GM23338 (cell line): ENCODE measurements at regions not wholly inside any gene's neighbourhood (a gene's known extent, or its start where the extent isn't known, plus 50 kb on each side); places are given as distances from the start of the nearest gene placed in this dataset.

Source experiments
- ATAC-seq: fragments of 200-7000 bp; cut with Tn5 transposase; 3 replicates; pipeline ENCODE4 v1.9.1; 2020
- DNase-seq: peaks from one replicate; pipeline ENCODE4 v3.0.0-alpha.2; 2015; ENCODE audit warnings: low spot score
- H2AFZ ChIP-seq: fragments of 200-600 bp; sonication (generic); 2 replicates; pipeline ENCODE4 v1.8.0; 2016; ENCODE audit warnings: antibody characterized with exemption, mild to moderate bottlenecking, moderate library complexity
- H3F3A ChIP-seq: fragments of 200-600 bp; sonication (generic); replicated peaks from 2 replicates; pipeline ENCODE4 v1.8.0; 2017; ENCODE audit warnings: antibody characterized with exemption, mixed run types, low read depth
- H3K27ac ChIP-seq: fragments of 200-600 bp; sonication (generic); 2 replicates; pipeline ENCODE4 v1.6.1; 2016; ENCODE audit warnings: low read depth
- H3K27me3 ChIP-seq: fragments of 200-600 bp; sonication (generic); 2 replicates; pipeline ENCODE4 v1.8.0; 2016; ENCODE audit warnings: mild to moderate bottlenecking, mixed run types, moderate library complexity; ENCODE audit not compliant: insufficient read depth
- H3K36me3 ChIP-seq: fragments of 200-600 bp; sonication (generic); 2 replicates; pipeline ENCODE4 v1.8.0; 2016; ENCODE audit warnings: mild to moderate bottlenecking; ENCODE audit not compliant: insufficient read depth
- H3K4me1 ChIP-seq: fragments of 200-600 bp; sonication (generic); 2 replicates; pipeline ENCODE4 v1.8.0; 2016; ENCODE audit warnings: mild to moderate bottlenecking, moderate library complexity; ENCODE audit not compliant: insufficient read depth
- H3K4me2 ChIP-seq: fragments of 200-600 bp; sonication (generic); 2 replicates; pipeline ENCODE4 v1.7.1; 2017; ENCODE audit warnings: mixed run types
- H3K4me3 ChIP-seq: fragments of 200-600 bp; sonication (generic); 2 replicates; pipeline ENCODE4 v1.6.1; 2016; ENCODE audit warnings: mixed run types
- H3K79me2 ChIP-seq: fragments of 200-600 bp; sonication (generic); replicated peaks from 2 replicates; pipeline ENCODE4 v1.8.0; 2017; ENCODE audit warnings: mild to moderate bottlenecking; ENCODE audit not compliant: insufficient read depth
- H3K9me2 ChIP-seq: fragments of 200-600 bp; sonication (generic); 2 replicates; pipeline ENCODE4 v1.8.0; 2017; ENCODE audit not compliant: insufficient read depth
- H4K20me1 ChIP-seq: fragments of 200-600 bp; sonication (generic); replicated peaks from 2 replicates; pipeline ENCODE4 v1.8.0; 2017; ENCODE audit warnings: mild to moderate bottlenecking; ENCODE audit not compliant: insufficient read depth
- H3K27ac Mint-ChIP-seq: 2 replicates; pipeline ENCODE4 v1.8.0; 2020; ENCODE audit warnings: inconsistent platforms, mild to moderate bottlenecking, moderate library complexity, mixed read lengths
- H3K27me3 Mint-ChIP-seq: 3 replicates; pipeline ENCODE4 v1.8.0; 2022; ENCODE audit warnings: low read depth, mild to moderate bottlenecking, moderate library complexity, mixed read lengths, inconsistent platforms; ENCODE audit not compliant: insufficient read depth, poor library complexity
- H3K36me3 Mint-ChIP-seq: 3 replicates; pipeline ENCODE4 v1.8.0; 2021; ENCODE audit warnings: low read depth, mild to moderate bottlenecking, inconsistent platforms, moderate library complexity, mixed read lengths
- H3K4me1 Mint-ChIP-seq: 3 replicates; pipeline ENCODE4 v1.8.0; 2020; ENCODE audit warnings: mild to moderate bottlenecking, inconsistent platforms, mixed read lengths
- H3K4me3 Mint-ChIP-seq: 3 replicates; pipeline ENCODE4 v1.8.0; 2021; ENCODE audit warnings: moderate library complexity, mild to moderate bottlenecking, inconsistent platforms, mixed read lengths
- H3K9me3 Mint-ChIP-seq: 3 replicates; pipeline ENCODE4 v1.8.0; 2020; ENCODE audit warnings: moderate library complexity, mild to moderate bottlenecking, inconsistent platforms, mixed read lengths
- CREB1 ChIP-seq: fragments of 250-450 bp; sonication (Bioruptor Pico); IDR thresholded peaks from 2 replicates; pipeline ENCODE4 v1.5.0; 2020; ENCODE audit warnings: low read depth, mild to moderate bottlenecking, moderate library complexity
- CTCF ChIP-seq, 2 experiments: fragments of 200-600 bp in 1 of 2; sonication (generic) in 1 of 2; conservative IDR thresholded peaks; 2 replicates each; pipeline versions ENCODE4 v1.5.1 to v1.6.1; 2016 to 2017; ENCODE audit warnings: antibody characterized with exemption in 2 of 2, low read depth in 2 of 2, mild to moderate bottlenecking in 2 of 2, moderate library complexity in 1 of 2
- EZH2 ChIP-seq: fragments of 200-600 bp; sonication (generic); IDR thresholded peaks from one replicate; pipeline ENCODE4 v1.8.0; 2017; ENCODE audit warnings: antibody characterized with exemption, mild to moderate bottlenecking, low read depth; ENCODE audit not compliant: unreplicated experiment
- EZH2phosphoT487 ChIP-seq: fragments of 200-600 bp; sonication (generic); IDR thresholded peaks from one replicate; pipeline ENCODE4 v1.8.1; 2018; ENCODE audit warnings: antibody characterized with exemption; ENCODE audit not compliant: unreplicated experiment
- JUNB ChIP-seq: IDR thresholded peaks from one replicate; pipeline ENCODE4 v1.6.1; 2016; ENCODE audit warnings: antibody characterized with exemption; ENCODE audit not compliant: unreplicated experiment
- NANOG ChIP-seq: IDR thresholded peaks from 2 replicates; pipeline ENCODE4 v1.6.1; 2016; ENCODE audit warnings: antibody characterized with exemption, borderline replicate concordance
- POLR2AphosphoS5 ChIP-seq: IDR thresholded peaks from 2 replicates; pipeline ENCODE4 v1.6.1; 2016; ENCODE audit warnings: antibody characterized with exemption, low read depth
- STAT1 ChIP-seq: IDR thresholded peaks from one replicate; pipeline ENCODE4 v1.6.1; 2016; ENCODE audit warnings: antibody characterized with exemption; ENCODE audit not compliant: unreplicated experiment
- ZNF114 ChIP-seq: fragments of 250-450 bp; sonication (Bioruptor Pico); IDR thresholded peaks from 2 replicates; pipeline ENCODE4 v1.5.0; 2020; ENCODE audit warnings: mild to moderate bottlenecking, moderate library complexity
- ZNF331 ChIP-seq: fragments of 250-450 bp; sonication (Bioruptor Pico); IDR thresholded peaks from 2 replicates; pipeline ENCODE4 v1.5.0; 2020; ENCODE audit warnings: low read depth, mild to moderate bottlenecking, moderate library complexity
- TF ChIP-seq, protein P1 (sequence below): fragments of 250-450 bp; sonication (Bioruptor Pico); IDR thresholded peaks from 2 replicates; pipeline ENCODE4 v1.5.0; 2020; ENCODE audit warnings: mild to moderate bottlenecking, moderate library complexity
- TF ChIP-seq, protein P2 (sequence below): IDR thresholded peaks from one replicate; pipeline ENCODE4 v1.6.1; 2018; ENCODE audit warnings: antibody characterized with exemption; ENCODE audit not compliant: unreplicated experiment
- TF ChIP-seq, protein P3 (sequence below): IDR thresholded peaks from 2 replicates; pipeline ENCODE4 v1.6.1; 2016; ENCODE audit warnings: antibody characterized with exemption

DNA sequence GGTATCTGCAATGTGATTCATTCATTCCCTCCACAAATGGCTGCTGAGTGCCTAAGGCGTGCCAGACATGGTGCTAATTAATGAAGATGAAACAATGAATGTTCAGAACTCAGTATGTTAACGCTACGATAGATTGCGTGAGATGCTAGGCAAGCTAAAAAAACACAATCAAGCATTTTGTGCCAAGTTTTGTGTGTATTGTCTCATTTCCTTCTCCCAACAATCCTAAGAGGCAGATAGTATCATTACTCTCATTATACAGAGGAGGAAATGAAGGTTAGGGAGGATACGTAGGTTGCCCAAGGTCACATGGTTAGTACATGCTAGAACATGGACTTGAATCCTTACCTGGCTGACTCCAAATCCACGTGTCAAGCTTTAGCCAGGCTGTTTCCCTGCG is 264.4 kb downstream of the EFCAB11 start:
- DNase-seq (no peak), ATAC-seq (no peak)
- Histone ChIP-seq H3K4me1 (no peaks in the 10 kb centered on the region), H3F3A (no peaks in the 10 kb centered on the region), H3K79me2 (no peaks in the 10 kb centered on the region), H3K27ac (no peak overlapping the region), H3K9me2 (peaks cover 12% of the 10 kb centered on the region; the same call in 1 of the 2 replicates), H2AFZ (0 out of 2 replicates have a peak overlapping the region, but pooled peaks have one; percentile 28), H3K4me3 (no peak overlapping the region), H3K36me3 (no peaks in the 10 kb centered on the region), H3K27me3 (no peaks in the 10 kb centered on the region), H4K20me1 (no peaks in the 10 kb centered on the region), H3K4me2 (no peak overlapping the region)
- Mint-ChIP-seq H3K4me3 (no peak overlapping the region), H3K36me3 (no peaks in the 10 kb centered on the region), H3K9me3 (peaks cover 6% of the 10 kb centered on the region), H3K27me3 (peaks cover 6% of the 10 kb centered on the region), H3K4me1 (no peaks in the 10 kb centered on the region), H3K27ac (no peak overlapping the region)
- TF ChIP-seq STAT1 (no peak), CREB1 (CRISPR knock-in tag) (no peak), EZH2 (no peak), NANOG (no peak), ZNF114 (CRISPR knock-in tag) (no peak), EZH2phosphoT487 (no peak), ZNF331 (CRISPR knock-in tag) (no peak), CTCF (conservative IDR thresholded peaks at IDR 0.05; ENCODE audit: low read depth in 2 of 2) (no peak), POLR2AphosphoS5 (no peak), JUNB (no peak)
- TF ChIP-seq, protein P1, sequence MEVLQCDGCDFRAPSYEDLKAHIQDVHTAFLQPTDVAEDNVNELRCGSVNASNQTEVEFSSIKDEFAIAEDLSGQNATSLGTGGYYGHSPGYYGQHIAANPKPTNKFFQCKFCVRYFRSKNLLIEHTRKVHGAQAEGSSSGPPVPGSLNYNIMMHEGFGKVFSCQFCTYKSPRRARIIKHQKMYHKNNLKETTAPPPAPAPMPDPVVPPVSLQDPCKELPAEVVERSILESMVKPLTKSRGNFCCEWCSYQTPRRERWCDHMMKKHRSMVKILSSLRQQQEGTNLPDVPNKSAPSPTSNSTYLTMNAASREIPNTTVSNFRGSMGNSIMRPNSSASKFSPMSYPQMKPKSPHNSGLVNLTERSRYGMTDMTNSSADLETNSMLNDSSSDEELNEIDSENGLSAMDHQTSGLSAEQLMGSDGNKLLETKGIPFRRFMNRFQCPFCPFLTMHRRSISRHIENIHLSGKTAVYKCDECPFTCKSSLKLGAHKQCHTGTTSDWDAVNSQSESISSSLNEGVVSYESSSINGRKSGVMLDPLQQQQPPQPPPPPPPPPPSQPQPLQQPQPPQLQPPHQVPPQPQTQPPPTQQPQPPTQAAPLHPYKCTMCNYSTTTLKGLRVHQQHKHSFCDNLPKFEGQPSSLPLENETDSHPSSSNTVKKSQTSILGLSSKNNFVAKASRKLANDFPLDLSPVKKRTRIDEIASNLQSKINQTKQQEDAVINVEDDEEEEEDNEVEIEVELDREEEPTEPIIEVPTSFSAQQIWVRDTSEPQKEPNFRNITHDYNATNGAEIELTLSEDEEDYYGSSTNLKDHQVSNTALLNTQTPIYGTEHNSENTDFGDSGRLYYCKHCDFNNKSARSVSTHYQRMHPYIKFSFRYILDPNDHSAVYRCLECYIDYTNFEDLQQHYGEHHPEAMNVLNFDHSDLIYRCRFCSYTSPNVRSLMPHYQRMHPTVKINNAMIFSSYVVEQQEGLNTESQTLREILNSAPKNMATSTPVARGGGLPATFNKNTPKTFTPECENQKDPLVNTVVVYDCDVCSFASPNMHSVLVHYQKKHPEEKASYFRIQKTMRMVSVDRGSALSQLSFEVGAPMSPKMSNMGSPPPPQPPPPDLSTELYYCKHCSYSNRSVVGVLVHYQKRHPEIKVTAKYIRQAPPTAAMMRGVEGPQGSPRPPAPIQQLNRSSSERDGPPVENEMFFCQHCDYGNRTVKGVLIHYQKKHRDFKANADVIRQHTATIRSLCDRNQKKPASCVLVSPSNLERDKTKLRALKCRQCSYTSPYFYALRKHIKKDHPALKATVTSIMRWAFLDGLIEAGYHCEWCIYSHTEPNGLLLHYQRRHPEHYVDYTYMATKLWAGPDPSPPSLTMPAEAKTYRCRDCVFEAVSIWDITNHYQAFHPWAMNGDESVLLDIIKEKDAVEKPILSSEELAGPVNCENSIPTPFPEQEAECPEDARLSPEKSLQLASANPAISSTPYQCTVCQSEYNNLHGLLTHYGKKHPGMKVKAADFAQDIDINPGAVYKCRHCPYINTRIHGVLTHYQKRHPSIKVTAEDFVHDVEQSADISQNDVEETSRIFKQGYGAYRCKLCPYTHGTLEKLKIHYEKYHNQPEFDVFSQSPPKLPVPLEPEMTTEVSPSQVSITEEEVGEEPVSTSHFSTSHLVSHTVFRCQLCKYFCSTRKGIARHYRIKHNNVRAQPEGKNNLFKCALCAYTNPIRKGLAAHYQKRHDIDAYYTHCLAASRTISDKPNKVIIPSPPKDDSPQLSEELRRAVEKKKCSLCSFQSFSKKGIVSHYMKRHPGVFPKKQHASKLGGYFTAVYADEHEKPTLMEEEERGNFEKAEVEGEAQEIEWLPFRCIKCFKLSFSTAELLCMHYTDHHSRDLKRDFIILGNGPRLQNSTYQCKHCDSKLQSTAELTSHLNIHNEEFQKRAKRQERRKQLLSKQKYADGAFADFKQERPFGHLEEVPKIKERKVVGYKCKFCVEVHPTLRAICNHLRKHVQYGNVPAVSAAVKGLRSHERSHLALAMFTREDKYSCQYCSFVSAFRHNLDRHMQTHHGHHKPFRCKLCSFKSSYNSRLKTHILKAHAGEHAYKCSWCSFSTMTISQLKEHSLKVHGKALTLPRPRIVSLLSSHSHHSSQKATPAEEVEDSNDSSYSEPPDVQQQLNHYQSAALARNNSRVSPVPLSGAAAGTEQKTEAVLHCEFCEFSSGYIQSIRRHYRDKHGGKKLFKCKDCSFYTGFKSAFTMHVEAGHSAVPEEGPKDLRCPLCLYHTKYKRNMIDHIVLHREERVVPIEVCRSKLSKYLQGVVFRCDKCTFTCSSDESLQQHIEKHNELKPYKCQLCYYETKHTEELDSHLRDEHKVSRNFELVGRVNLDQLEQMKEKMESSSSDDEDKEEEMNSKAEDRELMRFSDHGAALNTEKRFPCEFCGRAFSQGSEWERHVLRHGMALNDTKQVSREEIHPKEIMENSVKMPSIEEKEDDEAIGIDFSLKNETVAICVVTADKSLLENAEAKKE = no peak
- TF ChIP-seq, protein P2, sequence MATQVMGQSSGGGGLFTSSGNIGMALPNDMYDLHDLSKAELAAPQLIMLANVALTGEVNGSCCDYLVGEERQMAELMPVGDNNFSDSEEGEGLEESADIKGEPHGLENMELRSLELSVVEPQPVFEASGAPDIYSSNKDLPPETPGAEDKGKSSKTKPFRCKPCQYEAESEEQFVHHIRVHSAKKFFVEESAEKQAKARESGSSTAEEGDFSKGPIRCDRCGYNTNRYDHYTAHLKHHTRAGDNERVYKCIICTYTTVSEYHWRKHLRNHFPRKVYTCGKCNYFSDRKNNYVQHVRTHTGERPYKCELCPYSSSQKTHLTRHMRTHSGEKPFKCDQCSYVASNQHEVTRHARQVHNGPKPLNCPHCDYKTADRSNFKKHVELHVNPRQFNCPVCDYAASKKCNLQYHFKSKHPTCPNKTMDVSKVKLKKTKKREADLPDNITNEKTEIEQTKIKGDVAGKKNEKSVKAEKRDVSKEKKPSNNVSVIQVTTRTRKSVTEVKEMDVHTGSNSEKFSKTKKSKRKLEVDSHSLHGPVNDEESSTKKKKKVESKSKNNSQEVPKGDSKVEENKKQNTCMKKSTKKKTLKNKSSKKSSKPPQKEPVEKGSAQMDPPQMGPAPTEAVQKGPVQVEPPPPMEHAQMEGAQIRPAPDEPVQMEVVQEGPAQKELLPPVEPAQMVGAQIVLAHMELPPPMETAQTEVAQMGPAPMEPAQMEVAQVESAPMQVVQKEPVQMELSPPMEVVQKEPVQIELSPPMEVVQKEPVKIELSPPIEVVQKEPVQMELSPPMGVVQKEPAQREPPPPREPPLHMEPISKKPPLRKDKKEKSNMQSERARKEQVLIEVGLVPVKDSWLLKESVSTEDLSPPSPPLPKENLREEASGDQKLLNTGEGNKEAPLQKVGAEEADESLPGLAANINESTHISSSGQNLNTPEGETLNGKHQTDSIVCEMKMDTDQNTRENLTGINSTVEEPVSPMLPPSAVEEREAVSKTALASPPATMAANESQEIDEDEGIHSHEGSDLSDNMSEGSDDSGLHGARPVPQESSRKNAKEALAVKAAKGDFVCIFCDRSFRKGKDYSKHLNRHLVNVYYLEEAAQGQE = no peak
- TF ChIP-seq, protein P3, sequence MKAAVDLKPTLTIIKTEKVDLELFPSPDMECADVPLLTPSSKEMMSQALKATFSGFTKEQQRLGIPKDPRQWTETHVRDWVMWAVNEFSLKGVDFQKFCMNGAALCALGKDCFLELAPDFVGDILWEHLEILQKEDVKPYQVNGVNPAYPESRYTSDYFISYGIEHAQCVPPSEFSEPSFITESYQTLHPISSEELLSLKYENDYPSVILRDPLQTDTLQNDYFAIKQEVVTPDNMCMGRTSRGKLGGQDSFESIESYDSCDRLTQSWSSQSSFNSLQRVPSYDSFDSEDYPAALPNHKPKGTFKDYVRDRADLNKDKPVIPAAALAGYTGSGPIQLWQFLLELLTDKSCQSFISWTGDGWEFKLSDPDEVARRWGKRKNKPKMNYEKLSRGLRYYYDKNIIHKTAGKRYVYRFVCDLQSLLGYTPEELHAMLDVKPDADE = no peak
